Right lobe of liver (tissue), 6 donors: ENCODE measurements at regions not wholly inside any gene's neighbourhood (a gene's known extent, or its start where the extent isn't known, plus 50 kb on each side); places are given as distances from the start of the nearest gene placed in this dataset.

Experiments used
- ATAC-seq, 4 donors: fragments of 200-7000 bp; cut with Tn5 transposase; one replicate each; pipeline ENCODE4 v1.9.1; 2020; ENCODE audit warnings: mild to moderate bottlenecking in 4 of 4, moderate library complexity in 4 of 4
- DNase-seq, 3 donors: peaks; one replicate each; pipeline ENCODE4 v3.0.0-alpha.2; 2020
- H3K27ac ChIP-seq, 3 donors: fragments of 200-600 bp; one replicate each; pipeline ENCODE4 v1.8.0; 2022
- H3K27me3 ChIP-seq, 2 donors: fragments of 200-600 bp; one replicate each; pipeline ENCODE4 v1.8.0; 2022
- H3K36me3 ChIP-seq, 4 donors: fragments of 200-600 bp; sonication (generic) in 1 of 4; one replicate each; pipeline versions ENCODE4 v1.5.1 to v1.8.0; 2017 to 2022; ENCODE audit warnings: control low read depth in 1 of 4
- H3K4me1 ChIP-seq, 4 donors: fragments of 200-600 bp; sonication (generic) in 1 of 4; one replicate each; pipeline versions ENCODE4 v1.5.1 to v1.8.0; 2017 to 2022; ENCODE audit warnings: control low read depth in 1 of 4
- H3K4me3 ChIP-seq, 3 donors: fragments of 200-600 bp; one replicate each; pipeline ENCODE4 v1.8.0; 2022
- H3K9me3 ChIP-seq, 4 donors: fragments of 200-600 bp; sonication (generic) in 1 of 4; one replicate each; pipeline versions ENCODE4 v1.5.1 to v1.8.0; 2017 to 2022; ENCODE audit warnings: control low read depth in 1 of 4
- CTCF ChIP-seq, 4 donors: fragments of 200-600 bp in 3 of 4; fragments of 450-650 bp in 1 of 4; IDR thresholded peaks; one replicate each; pipeline versions ENCODE4 v1.5.1 to v1.8.0; 2016 to 2022; ENCODE audit warnings: antibody characterized with exemption in 4 of 4, mild to moderate bottlenecking in 2 of 4
- POLR2A ChIP-seq: fragments of 450-650 bp; IDR thresholded peaks from one replicate; pipeline ENCODE4 v1.6.1; 2017; ENCODE audit warnings: antibody characterized with exemption, mild to moderate bottlenecking
- WGBS: methylation state at CpG from one replicate; pipeline ENCODE4 v1.1.6; 2018; ENCODE audit warnings: low coverage, low lambda C conversion rate; ENCODE audit not compliant: insufficient coverage; ENCODE audit errors: missing lambda C conversion rate; 5-methylcytosine and 5-hydroxymethylcytosine counted together
- intact Hi-C, 2 donors: fragments of 100-400 bp; cut with DNase I; formaldehyde crosslinking; loops; one replicate each; pipeline versions ENCODE4 v1.11.2 to v1.14.1; 2022
- donor health status: DM: no; HTN: yes; CAD: no.
- donor health status: DM: no; HTN: no; CAD: no.
- donor health status: DM: no; HTN: no; CAD: no.
- donor health status: DM: no; HTN: yes; CAD: no.
- donor health status: DM: no; HTN: yes; CAD: no.

GRCh38 chr12:116656306-116656705 lies 81.6 kb downstream of the SPRING1 start:
- intact Hi-C loops: no loop called here
- TF ChIP-seq POLR2A (no peak), CTCF (IDR thresholded peaks at IDR 0.05) (no peak)

GRCh38 chr12:116654226-116654743 lies 83.6 kb downstream of the SPRING1 start:
- no peaks in the 10 kb centered on the region for H3K9me3 ChIP-seq
- intact Hi-C loops: no loop called here
- peaks cover 0 to 10% (median 4%) of the 10 kb centered on the region in 4 donors for H3K4me1 ChIP-seq
- ATAC-seq: no peak
- no peak overlapping the region for H3K27ac ChIP-seq
- no peak overlapping the region for H3K4me3 ChIP-seq
- H3K36me3 ChIP-seq: no peaks in the 10 kb centered on the region
- DNase-seq: no peak
- TF ChIP-seq CTCF (IDR thresholded peaks at IDR 0.05) (no peak), POLR2A (no peak)
- 90% methylated on average over 6 of the region's 6 CpGs for WGBS
- H3K27me3 ChIP-seq: no peaks in the 10 kb centered on the region

More at GRCh38 chr12:116656306-116656705, 81.6 kb downstream of the SPRING1 start:
- peaks cover 0 to 16% (median 4%) of the 10 kb centered on the region in 4 donors for H3K4me1 ChIP-seq
- WGBS: 90% methylated on average over 5 of the region's 5 CpGs
- no peaks in the 10 kb centered on the region for H3K9me3 ChIP-seq
- H3K4me3 ChIP-seq: no peak overlapping the region
- no peak for DNase-seq
- H3K27me3 ChIP-seq: no peaks in the 10 kb centered on the region
- H3K27ac ChIP-seq: no peak overlapping the region
- no peaks in the 10 kb centered on the region for H3K36me3 ChIP-seq
- no peak for ATAC-seq

GRCh38 chr12:116651089-116651488 lies 86.8 kb downstream of the SPRING1 start:
- DNase-seq: no peak
- intact Hi-C loops: no loop called here

GRCh38 chr12:116650585-116651087 lies 87.2 kb downstream of the SPRING1 start:
- WGBS: 88% methylated on average over 5 of the region's 6 CpGs
- Histone ChIP-seq H3K4me1 (no peaks in the 10 kb centered on the region), H3K4me3 (no peak overlapping the region), H3K27ac (no peak overlapping the region), H3K9me3 (no peaks in the 10 kb centered on the region), H3K27me3 (no peaks in the 10 kb centered on the region), H3K36me3 (no peaks in the 10 kb centered on the region)
- TF ChIP-seq POLR2A (no peak), CTCF (IDR thresholded peaks at IDR 0.05) (no peak)
- no peak for ATAC-seq
- intact Hi-C loops: no loop called here
- no peak for DNase-seq

More at GRCh38 chr12:116651089-116651488, 86.8 kb downstream of the SPRING1 start:
- Histone ChIP-seq H3K4me1 (no peaks in the 10 kb centered on the region), H3K36me3 (no peaks in the 10 kb centered on the region), H3K27ac (no peak overlapping the region), H3K9me3 (no peaks in the 10 kb centered on the region), H3K27me3 (no peaks in the 10 kb centered on the region), H3K4me3 (no peak overlapping the region)
- TF ChIP-seq POLR2A: no peak
- no peak for TF ChIP-seq CTCF (IDR thresholded peaks at IDR 0.05)
- 88% methylated on average over 5 of the region's 5 CpGs for WGBS
- no peak for ATAC-seq
